ENCODE measurements at regions not wholly inside any gene's neighbourhood (a gene's known extent, or its start where the extent isn't known, plus 50 kb on each side); places are given as distances from the start of the nearest gene placed in this dataset.

- no peak for DNase-seq
- no peaks in the 10 kb centered on the region for H3K27me3 Mint-ChIP-seq
- intact Hi-C loops (cut with micrococcal nuclease) = no loop called here
- no peak overlapping the region for H3K4me3 Mint-ChIP-seq
- H3K36me3 Mint-ChIP-seq (ENCODE audit: low read depth) = no peaks in the 10 kb centered on the region
- ChIA-PET CTCF (no interaction called here), POLR2A (no interaction called here)
- no peak for TF ChIP-seq CTCF (IDR thresholded peaks at IDR 0.05)
- no peak for ATAC-seq
- no peak overlapping the region for H3K27ac Mint-ChIP-seq
- H3K4me1 Mint-ChIP-seq (ENCODE audit: low read depth) = no peaks in the 10 kb centered on the region
- H3K9me3 Mint-ChIP-seq = peaks cover 3% of the 10 kb centered on the region
Observed at GRCh38 chr9:28653216-28653615, 1079.9 kb upstream of the C9orf72 start.

- intact Hi-C loops (cut with micrococcal nuclease) = no loop called here
- CTCF ChIA-PET = no interaction called here
- ATAC-seq (no peak), DNase-seq (no peak)
- H3K27me3 Mint-ChIP-seq = no peaks in the 10 kb centered on the region
- TF ChIP-seq CTCF (IDR thresholded peaks at IDR 0.05) = no peak
- POLR2A ChIA-PET = no interaction called here
- H3K36me3 Mint-ChIP-seq (ENCODE audit: low read depth) = no peaks in the 10 kb centered on the region
- H3K27ac Mint-ChIP-seq = no peak overlapping the region
- peaks cover 3% of the 10 kb centered on the region for H3K9me3 Mint-ChIP-seq
- no peak overlapping the region for H3K4me3 Mint-ChIP-seq
- H3K4me1 Mint-ChIP-seq (ENCODE audit: low read depth) = no peaks in the 10 kb centered on the region
Observed at GRCh38 chr9:28656727-28657126, 1083.4 kb upstream of the C9orf72 start.

GRCh38 chr9:28661853-28662252 is 1088.6 kb upstream of the C9orf72 start:
- Mint-ChIP-seq H3K36me3 (ENCODE audit: low read depth) (no peaks in the 10 kb centered on the region), H3K9me3 (peaks cover 1% of the 10 kb centered on the region), H3K4me3 (no peak overlapping the region), H3K27ac (no peak overlapping the region), H3K27me3 (no peaks in the 10 kb centered on the region), H3K4me1 (ENCODE audit: low read depth) (no peaks in the 10 kb centered on the region)
- ChIA-PET CTCF (no interaction called here), POLR2A (no interaction called here)
- no peak for DNase-seq
- ATAC-seq = no peak
- no peak for TF ChIP-seq CTCF (IDR thresholded peaks at IDR 0.05)
- intact Hi-C loops (cut with micrococcal nuclease) = no loop called here

GRCh38 chr9:28662675-28663074 is 1089.4 kb upstream of the C9orf72 start:
- DNase-seq (no peak), ATAC-seq (no peak)
- no peaks in the 10 kb centered on the region for H3K4me1 Mint-ChIP-seq (ENCODE audit: low read depth)
- H3K27ac Mint-ChIP-seq = no peak overlapping the region
- POLR2A ChIA-PET = no interaction called here
- H3K27me3 Mint-ChIP-seq = no peaks in the 10 kb centered on the region
- H3K4me3 Mint-ChIP-seq = no peak overlapping the region
- intact Hi-C loops (cut with micrococcal nuclease) = no loop called here
- H3K9me3 Mint-ChIP-seq = peaks cover 1% of the 10 kb centered on the region
- no peak for TF ChIP-seq CTCF (IDR thresholded peaks at IDR 0.05)
- no peaks in the 10 kb centered on the region for H3K36me3 Mint-ChIP-seq (ENCODE audit: low read depth)
- CTCF ChIA-PET = no interaction called here

GRCh38 chr9:28668158-28668557 is 1094.9 kb upstream of the C9orf72 start:
- ChIA-PET POLR2A (no interaction called here), CTCF (no interaction called here)
- H3K4me1 Mint-ChIP-seq (ENCODE audit: low read depth) = no peaks in the 10 kb centered on the region
- DNase-seq = no peak
- no peak overlapping the region for H3K27ac Mint-ChIP-seq
- no peak overlapping the region for H3K4me3 Mint-ChIP-seq
- intact Hi-C loops (cut with micrococcal nuclease) = no loop called here
- ATAC-seq = no peak
- H3K27me3 Mint-ChIP-seq = no peaks in the 10 kb centered on the region
- TF ChIP-seq CTCF (IDR thresholded peaks at IDR 0.05) = no peak
- no peaks in the 10 kb centered on the region for H3K36me3 Mint-ChIP-seq (ENCODE audit: low read depth)
- peaks cover 1% of the 10 kb centered on the region for H3K9me3 Mint-ChIP-seq
